Muscle of arm (tissue), 1 donor: ENCODE measurements at regions not wholly inside any gene's neighbourhood (a gene's known extent, or its start where the extent isn't known, plus 50 kb on each side); places are given as distances from the start of the nearest gene placed in this dataset.
A peak's percentile ranks its signal among the peaks of the same experiment; 100 is the strongest.

Experiments
- DNase-seq: peaks from one replicate; pipeline ENCODE4 v3.0.0-alpha.2; 2013

GRCh38 chr3:150268426-150269391, 139.4 kb upstream of the TSC22D2 start:
- no peak for DNase-seq

- DNase-seq = no peak
Measured at GRCh38 chr3:150267288-150267687, 140.8 kb upstream of the TSC22D2 start.

GRCh38 chr3:150265305-150265704, 142.8 kb upstream of the TSC22D2 start:
- DNase-seq = no peak

GRCh38 chr3:150264561-150265279, 143.4 kb upstream of the TSC22D2 start:
- DNase-seq = no peak

GRCh38 chr3:150261958-150262357, 146.1 kb upstream of the TSC22D2 start:
- no peak for DNase-seq

- no peak for DNase-seq
Measured at GRCh38 chr3:150261418-150261817, 146.7 kb upstream of the TSC22D2 start.

GRCh38 chr3:150260398-150260710, 147.7 kb upstream of the TSC22D2 start:
- no peak for DNase-seq

- DNase-seq = no peak
Measured at GRCh38 chr3:150259526-150260397, 148.3 kb upstream of the TSC22D2 start.

GRCh38 chr3:150256782-150257181, 151.3 kb upstream of the TSC22D2 start:
- DNase-seq = no peak

- DNase-seq = no peak
Measured at GRCh38 chr3:150256318-150256717, 151.8 kb upstream of the TSC22D2 start.

GRCh38 chr3:150255826-150256225, 152.3 kb upstream of the TSC22D2 start:
- no peak for DNase-seq

GRCh38 chr3:150255413-150255812, 152.7 kb upstream of the TSC22D2 start:
- DNase-seq = no peak

GRCh38 chr3:150254309-150254708, 153.8 kb upstream of the TSC22D2 start:
- no peak for DNase-seq

- no peak for DNase-seq
Measured at GRCh38 chr3:150253622-150254021, 154.5 kb upstream of the TSC22D2 start.

GRCh38 chr3:150252462-150252861, 155.6 kb upstream of the TSC22D2 start:
- DNase-seq = no peak

- DNase-seq = peak; percentile 62
Measured at GRCh38 chr3:150251187-150252062, 156.7 kb upstream of the TSC22D2 start.

GRCh38 chr3:150249779-150250470, 158.2 kb upstream of the TSC22D2 start:
- DNase-seq = no peak

GRCh38 chr3:150248888-150249681, 159.0 kb upstream of the TSC22D2 start:
- no peak for DNase-seq

- no peak for DNase-seq
Measured at GRCh38 chr3:150248116-150248887, 159.8 kb upstream of the TSC22D2 start.
